ENCODE measurements at regions not wholly inside any gene's neighbourhood (a gene's known extent, or its start where the extent isn't known, plus 50 kb on each side); places are given as distances from the start of the nearest gene placed in this dataset.

GRCh38 chr3:194267744-194268653 is 83.1 kb downstream of the CPN2 start:
- no peak for DNase-seq

- no peak for DNase-seq
Measured at GRCh38 chr3:194268654-194269512, 82.2 kb downstream of the CPN2 start.

- no peak for DNase-seq
Measured at GRCh38 chr3:194269610-194270145, 81.5 kb downstream of the CPN2 start.

- DNase-seq = no peak
Measured at GRCh38 chr3:194270627-194271459, 80.3 kb downstream of the CPN2 start.

GRCh38 chr3:194271460-194272035 is 79.6 kb downstream of the CPN2 start:
- DNase-seq = no peak

- no peak for DNase-seq
Measured at GRCh38 chr3:194272221-194272620, 78.9 kb downstream of the CPN2 start.

GRCh38 chr3:194272861-194273742 is 78.0 kb downstream of the CPN2 start:
- no peak for DNase-seq

- DNase-seq = no peak
Measured at GRCh38 chr3:194273743-194274310, 77.3 kb downstream of the CPN2 start.

GRCh38 chr3:194274424-194275085 is 76.6 kb downstream of the CPN2 start:
- DNase-seq = no peak

GRCh38 chr3:194275291-194275690 is 75.8 kb downstream of the CPN2 start:
- DNase-seq = no peak

- DNase-seq = no peak
Measured at GRCh38 chr3:194275721-194276120, 75.4 kb downstream of the CPN2 start.

- no peak for DNase-seq
Measured at GRCh38 chr3:194276768-194277103, 74.4 kb downstream of the CPN2 start.

- DNase-seq = no peak
Measured at GRCh38 chr3:194277104-194277785, 73.9 kb downstream of the CPN2 start.

- no peak for DNase-seq
Measured at GRCh38 chr3:194277786-194278130, 73.4 kb downstream of the CPN2 start.

GRCh38 chr3:194278186-194278845 is 72.8 kb downstream of the CPN2 start:
- DNase-seq = no peak

- no peak for DNase-seq
Measured at GRCh38 chr3:194279101-194279500, 72.0 kb downstream of the CPN2 start.

GRCh38 chr3:194279701-194280360 is 71.3 kb downstream of the CPN2 start:
- DNase-seq = no peak

GRCh38 chr3:194280777-194281176 is 70.4 kb downstream of the CPN2 start:
- DNase-seq = no peak

GRCh38 chr3:194281306-194281705 is 69.8 kb downstream of the CPN2 start:
- no peak for DNase-seq
